ENCODE measurements at regions not wholly inside any gene's neighbourhood (a gene's known extent, or its start where the extent isn't known, plus 50 kb on each side); places are given as distances from the start of the nearest gene placed in this dataset.

- no peak for TF ChIP-seq ZNF24 (IDR thresholded peaks at IDR 0.05)
- TF ChIP-seq ELF1 (tag; IDR thresholded peaks at IDR 0.05) = no peak
- TF ChIP-seq MBD2 (IDR thresholded peaks at IDR 0.05; ENCODE audit: borderline replicate concordance, low read depth) = no peak
- TF ChIP-seq BRD4 (IDR thresholded peaks at IDR 0.05) = no peak
Measured at GRCh38 chr17:409848-410542, 57.4 kb upstream of the RPH3AL start (continued).

- H3K9me1 ChIP-seq (ENCODE audit: control insufficient read depth, insufficient read depth, low read length) = no peaks in the 10 kb centered on the region
- DNase-seq (ENCODE audit: extremely low read depth in 1 of 4, low spot score in 3 of 4) (no peak), FAIRE-seq (no peak), ATAC-seq (no peak)
- no peaks in the 10 kb centered on the region for H3K79me2 ChIP-seq (ENCODE audit: control insufficient read depth, insufficient read depth, low read length)
- H3K4me3 ChIP-seq = peak overlapping the region; percentile 25; the same call in 1 of the 2 replicates
- H3K9ac ChIP-seq (ENCODE audit: insufficient read depth in 1 of 2, low read depth in 2 of 2, low read length in 2 of 2) = peak overlapping the region in 1 of 2 experiments; percentile 85; a peak in 2 of 4 replicates
- no peak overlapping the region for H3K27ac ChIP-seq (ENCODE audit: extremely low read depth, low read depth, low read length)
- POLR2A ChIA-PET = no interaction called here
- peak overlapping the region; percentile 97 for H2AFZ ChIP-seq (ENCODE audit: low read depth, low read length)
- no peaks in the 10 kb centered on the region for H3K9me3 ChIP-seq (replicated peaks; ENCODE audit: control insufficient read depth, insufficient read depth, low read depth, low read length)
- intact Hi-C loops (cut with micrococcal nuclease) (no loop called here), in situ Hi-C loops (cut with MboI) (no loop called here)
- H4K20me1 ChIP-seq (replicated peaks; ENCODE audit: control insufficient read depth, insufficient read depth, low read length) = no peaks in the 10 kb centered on the region
- peaks cover 0 to 5% of the 10 kb centered on the region in 2 experiments; a peak in 1 of 5 replicates for H3K27me3 ChIP-seq (ENCODE audit: control insufficient read depth in 2 of 2, insufficient read depth in 2 of 2, low read length in 2 of 2)
- CTCF ChIA-PET (ENCODE audit: low intra/inter-chr PET ratio) = interaction anchor here (0.6 to 1.1 kb wide), 2 partner anchors 16 to 291 kb away, joined by 3 read pairs; no protein-coding TSS in a partner anchor
- no peaks in the 10 kb centered on the region for H3K36me3 ChIP-seq (ENCODE audit: control insufficient read depth, insufficient read depth, low read length)
- peaks cover 7 to 17% of the 10 kb centered on the region in 2 experiments; a peak in 4 of 5 replicates for H3K4me1 ChIP-seq (replicated peaks in 1 of 2; ENCODE audit: control insufficient read depth in 2 of 2, insufficient read depth in 2 of 2, low read length in 2 of 2)
- 55% methylated on average over 16 of the region's 16 CpGs for WGBS (ENCODE audit: insufficient coverage, low coverage, missing lambda C conversion rate)
- BruUV-seq (replicated peaks) = no TSS peak
- H3K4me2 ChIP-seq (ENCODE audit: insufficient read depth, low read length) = peak overlapping the region; percentile 79
- no peak for TF ChIP-seq PHF8 (IDR thresholded peaks at IDR 0.05; ENCODE audit: borderline replicate concordance, low read length)
- TF ChIP-seq NFIX (CRISPR knock-in tag; IDR thresholded peaks at IDR 0.05; ENCODE audit: low read depth) = no peak
- TF ChIP-seq CCAR2 (IDR thresholded peaks at IDR 0.05; ENCODE audit: low read depth, low read length) = no peak
- peak; percentile 47 to 56; a peak in 1 of 4 replicates for TF ChIP-seq KDM1A (IDR thresholded peaks at IDR 0.05)
- TF ChIP-seq ZNF583 (CRISPR knock-in tag; IDR thresholded peaks at IDR 0.05) = no peak
- TF ChIP-seq THAP7 (CRISPR knock-in tag; IDR thresholded peaks at IDR 0.05) = no peak
- TF ChIP-seq IRF2 (CRISPR knock-in tag; IDR thresholded peaks at IDR 0.05) = no peak
- TF ChIP-seq HNRNPUL1 (IDR thresholded peaks at IDR 0.05; ENCODE audit: low read length) = no peak
- no peak for TF ChIP-seq ELF4 (CRISPR knock-in tag; IDR thresholded peaks at IDR 0.05)
Measured at GRCh38 chr17:409308-409847, 56.8 kb upstream of the RPH3AL start.

Data from K562 (cell line).